ENCODE measurements at regions not wholly inside any gene's neighbourhood (a gene's known extent, or its start where the extent isn't known, plus 50 kb on each side); places are given as distances from the start of the nearest gene placed in this dataset.

DNA sequence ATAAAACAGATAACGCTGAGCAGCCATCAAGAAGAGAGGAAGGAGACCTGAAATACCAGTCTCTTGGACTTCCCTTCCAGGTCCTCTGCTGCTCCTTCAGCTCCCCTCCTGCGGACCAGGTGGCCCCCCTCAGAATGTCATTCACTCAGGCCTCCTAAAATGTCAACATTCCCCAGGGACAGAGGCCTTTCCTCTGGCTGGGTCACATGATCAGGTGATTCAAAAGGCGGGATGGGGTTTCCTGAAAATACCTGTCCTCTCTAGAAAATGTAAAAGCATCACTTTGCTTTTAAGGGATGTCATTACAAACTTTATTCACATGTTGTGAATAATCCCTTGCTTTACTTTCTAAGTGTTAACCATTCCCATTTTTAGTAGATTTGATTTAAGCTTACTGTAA, 311.1 kb downstream of the INHBA start:
- TF ChIP-seq, protein P1, sequence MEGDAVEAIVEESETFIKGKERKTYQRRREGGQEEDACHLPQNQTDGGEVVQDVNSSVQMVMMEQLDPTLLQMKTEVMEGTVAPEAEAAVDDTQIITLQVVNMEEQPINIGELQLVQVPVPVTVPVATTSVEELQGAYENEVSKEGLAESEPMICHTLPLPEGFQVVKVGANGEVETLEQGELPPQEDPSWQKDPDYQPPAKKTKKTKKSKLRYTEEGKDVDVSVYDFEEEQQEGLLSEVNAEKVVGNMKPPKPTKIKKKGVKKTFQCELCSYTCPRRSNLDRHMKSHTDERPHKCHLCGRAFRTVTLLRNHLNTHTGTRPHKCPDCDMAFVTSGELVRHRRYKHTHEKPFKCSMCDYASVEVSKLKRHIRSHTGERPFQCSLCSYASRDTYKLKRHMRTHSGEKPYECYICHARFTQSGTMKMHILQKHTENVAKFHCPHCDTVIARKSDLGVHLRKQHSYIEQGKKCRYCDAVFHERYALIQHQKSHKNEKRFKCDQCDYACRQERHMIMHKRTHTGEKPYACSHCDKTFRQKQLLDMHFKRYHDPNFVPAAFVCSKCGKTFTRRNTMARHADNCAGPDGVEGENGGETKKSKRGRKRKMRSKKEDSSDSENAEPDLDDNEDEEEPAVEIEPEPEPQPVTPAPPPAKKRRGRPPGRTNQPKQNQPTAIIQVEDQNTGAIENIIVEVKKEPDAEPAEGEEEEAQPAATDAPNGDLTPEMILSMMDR (IDR thresholded peaks at IDR 0.05 in 8 of 11, conservative IDR thresholded peaks at IDR 0.05 in 3 of 11): no peak
- TF ChIP-seq POLR2A (IDR thresholded peaks at IDR 0.05) (no peak), POLR2AphosphoS5 (IDR thresholded peaks at IDR 0.05) (no peak)
